ENCODE measurements at regions not wholly inside any gene's neighbourhood (a gene's known extent, or its start where the extent isn't known, plus 50 kb on each side); places are given as distances from the start of the nearest gene placed in this dataset.
"Not testable (repeated sequence)": the region's sequence is repeated elsewhere in the genome, so short reads cannot be mapped to it uniquely, and the experiment has no call there.

GRCh38 chr13:48819899-48820298, 155.8 kb upstream of the FNDC3A start:
- H3K4me1 Mint-ChIP-seq (ENCODE audit: low read depth): peaks cover 13% of the 10 kb centered on the region
- no peaks in the 10 kb centered on the region for H3K9me3 Mint-ChIP-seq
- H3K36me3 Mint-ChIP-seq (ENCODE audit: low read depth): no peaks in the 10 kb centered on the region
- ATAC-seq (no peak), DNase-seq (no peak)
- intact Hi-C loops (cut with micrococcal nuclease): no loop called here
- H3K4me3 Mint-ChIP-seq: no peak overlapping the region
- POLR2A ChIA-PET: no interaction called here
- no peaks in the 10 kb centered on the region for H3K27me3 Mint-ChIP-seq
- TF ChIP-seq CTCF (IDR thresholded peaks at IDR 0.05): no peak
- CTCF ChIA-PET: interaction anchor here (1.0 kb wide), 1 partner anchor 418 kb away, joined by 3 read pairs; no protein-coding TSS in a partner anchor
- H3K27ac Mint-ChIP-seq: no peak overlapping the region

GRCh38 chr13:48823526-48823925, 152.2 kb upstream of the FNDC3A start:
- H3K36me3 Mint-ChIP-seq (ENCODE audit: low read depth): peaks cover 11% of the 10 kb centered on the region

GRCh38 chr13:48826039-48826438, 149.7 kb upstream of the FNDC3A start:
- Mint-ChIP-seq H3K27me3 (no peaks in the 10 kb centered on the region), H3K4me3 (no peak overlapping the region), H3K27ac (no peak overlapping the region), H3K36me3 (ENCODE audit: low read depth) (peaks cover 11% of the 10 kb centered on the region), H3K4me1 (ENCODE audit: low read depth) (peaks cover 39% of the 10 kb centered on the region), H3K9me3 (peaks cover 12% of the 10 kb centered on the region)
- intact Hi-C loops (cut with micrococcal nuclease): no loop called here
- CTCF ChIA-PET: interaction anchor here (1.3 kb wide), 1 partner anchor 9 kb away, joined by 5 read pairs; no protein-coding TSS in a partner anchor
- no peak for TF ChIP-seq CTCF (IDR thresholded peaks at IDR 0.05)
- DNase-seq (no peak), ATAC-seq (no peak)
- POLR2A ChIA-PET: no interaction called here

More at GRCh38 chr13:48823526-48823925, 152.2 kb upstream of the FNDC3A start:
- peaks cover 17% of the 10 kb centered on the region for H3K4me1 Mint-ChIP-seq (ENCODE audit: low read depth)
- peaks cover 12% of the 10 kb centered on the region for H3K9me3 Mint-ChIP-seq
- H3K27ac Mint-ChIP-seq; POLR2A ChIA-PET; H3K27me3 Mint-ChIP-seq; ATAC-seq; intact Hi-C loops (cut with micrococcal nuclease); DNase-seq; CTCF ChIA-PET; H3K4me3 Mint-ChIP-seq: not testable (repeated sequence)

- H3K4me3 Mint-ChIP-seq; CTCF ChIA-PET; POLR2A ChIA-PET; H3K27ac Mint-ChIP-seq; H3K27me3 Mint-ChIP-seq; ATAC-seq; intact Hi-C loops (cut with micrococcal nuclease); DNase-seq: not testable (repeated sequence)
- peaks cover 17% of the 10 kb centered on the region for H3K36me3 Mint-ChIP-seq (ENCODE audit: low read depth)
- peaks cover 46% of the 10 kb centered on the region for H3K4me1 Mint-ChIP-seq (ENCODE audit: low read depth)
- peaks cover 17% of the 10 kb centered on the region for H3K9me3 Mint-ChIP-seq
Observed at GRCh38 chr13:48826922-48827454, 148.7 kb upstream of the FNDC3A start.

- Mint-ChIP-seq H3K27ac (peak overlapping the region; percentile 36), H3K9me3 (peaks cover 19% of the 10 kb centered on the region), H3K27me3 (no peaks in the 10 kb centered on the region), H3K4me3 (no peak overlapping the region), H3K4me1 (ENCODE audit: low read depth) (peaks cover 46% of the 10 kb centered on the region), H3K36me3 (ENCODE audit: low read depth) (peaks cover 17% of the 10 kb centered on the region)
- DNase-seq: peak; percentile 24
- no peak for TF ChIP-seq CTCF (IDR thresholded peaks at IDR 0.05)
- CTCF ChIA-PET: no interaction called here
- intact Hi-C loops (cut with micrococcal nuclease): no loop called here
- POLR2A ChIA-PET: no interaction called here
- ATAC-seq: peak; percentile 63
Observed at GRCh38 chr13:48827709-48828108, 148.0 kb upstream of the FNDC3A start.

GRCh38 chr13:48828962-48829411, 146.7 kb upstream of the FNDC3A start:
- CTCF ChIA-PET: interaction anchor here (1.3 kb wide), 1 partner anchor 60 kb away, joined by 4 read pairs; no protein-coding TSS in a partner anchor
- H3K4me3 Mint-ChIP-seq: no peak overlapping the region
- POLR2A ChIA-PET: interaction anchor here (0.6 to 1.1 kb wide), 2 partner anchors 10 to 150 kb away, joined by 3 read pairs; no protein-coding TSS in a partner anchor
- peak; percentile 31 for DNase-seq
- no peaks in the 10 kb centered on the region for H3K27me3 Mint-ChIP-seq
- H3K27ac Mint-ChIP-seq: peak overlapping the region; percentile 13
- peaks cover 46% of the 10 kb centered on the region for H3K4me1 Mint-ChIP-seq (ENCODE audit: low read depth)
- intact Hi-C loops (cut with micrococcal nuclease): no loop called here
- ATAC-seq: peak; percentile 69
- H3K36me3 Mint-ChIP-seq (ENCODE audit: low read depth): peaks cover 17% of the 10 kb centered on the region
- H3K9me3 Mint-ChIP-seq: peaks cover 23% of the 10 kb centered on the region
- TF ChIP-seq CTCF (IDR thresholded peaks at IDR 0.05): no peak

All from activated CD8-positive, alpha-beta T cell treated with anti-CD3 and anti-CD28 coated beads for 36 hours (primary cell).